NB4 (cell line): ENCODE measurements at regions not wholly inside any gene's neighbourhood (a gene's known extent, or its start where the extent isn't known, plus 50 kb on each side); places are given as distances from the start of the nearest gene placed in this dataset.

Source experiments
- DNase-seq: peaks from one replicate; pipeline ENCODE4 v3.0.0; 2010; ENCODE audit warnings: low read depth
- H3K4me3 ChIP-seq: one replicate; pipeline ENCODE4 v1.5.1; 2011; ENCODE audit warnings: mild to moderate bottlenecking, low read depth, low read length, moderate library complexity
- CTCF ChIP-seq: IDR thresholded peaks from one replicate; pipeline ENCODE4 v1.5.1; 2012; ENCODE audit warnings: low read depth, low read length
- MAX ChIP-seq: IDR thresholded peaks from 2 replicates; pipeline ENCODE4 v1.6.1; 2011; ENCODE audit warnings: low read depth, low read length
- MYC ChIP-seq: IDR thresholded peaks from 2 replicates; pipeline ENCODE4 v1.6.1; 2011; ENCODE audit warnings: low read depth, low read length
- POLR2A ChIP-seq: IDR thresholded peaks from 2 replicates; pipeline ENCODE4 v1.6.1; 2011; ENCODE audit warnings: mild to moderate bottlenecking; ENCODE audit not compliant: insufficient read length; ENCODE audit errors: extremely low read depth

- H3K4me3 ChIP-seq: no peak overlapping the region
- TF ChIP-seq CTCF: no peak
- TF ChIP-seq MAX: no peak
- no peak for TF ChIP-seq POLR2A
- no peak for TF ChIP-seq MYC
- DNase-seq: no peak
Observed at GRCh38 chr3:5560199-5560598, 372.7 kb downstream of the EDEM1 start.

- DNase-seq: no peak
- no peak for TF ChIP-seq MYC
- TF ChIP-seq MAX: no peak
- TF ChIP-seq CTCF: no peak
- TF ChIP-seq POLR2A: no peak
- H3K4me3 ChIP-seq: no peak overlapping the region
Observed at GRCh38 chr3:5563537-5564277, 376.2 kb downstream of the EDEM1 start.

- no peak for TF ChIP-seq CTCF
- TF ChIP-seq MAX: no peak
- TF ChIP-seq POLR2A: no peak
- TF ChIP-seq MYC: no peak
- DNase-seq: no peak
- no peak overlapping the region for H3K4me3 ChIP-seq
Observed at GRCh38 chr3:5564278-5564666, 376.8 kb downstream of the EDEM1 start.

- DNase-seq: peak; percentile 24
- no peak overlapping the region for H3K4me3 ChIP-seq
- no peak for TF ChIP-seq POLR2A
- no peak for TF ChIP-seq CTCF
- no peak for TF ChIP-seq MAX
- no peak for TF ChIP-seq MYC
Observed at GRCh38 chr3:5565026-5565425, 377.5 kb downstream of the EDEM1 start.

- DNase-seq: no peak
- no peak overlapping the region for H3K4me3 ChIP-seq
- TF ChIP-seq MYC: no peak
- no peak for TF ChIP-seq MAX
- TF ChIP-seq CTCF: no peak
- TF ChIP-seq POLR2A: no peak
Observed at GRCh38 chr3:5567113-5567512, 379.6 kb downstream of the EDEM1 start.
